CD4-positive, CD25-positive, alpha-beta regulatory T cell (primary cell): ENCODE measurements at regions not wholly inside any gene's neighbourhood (a gene's known extent, or its start where the extent isn't known, plus 50 kb on each side); places are given as distances from the start of the nearest gene placed in this dataset.

Experiments used
- ATAC-seq, 2 donors: fragments of 150-1000 bp; cut with Tn5 transposase; one replicate each; pipeline ENCODE4 v1.10.0; 2021; ENCODE audit warnings: low read depth in 2 of 2, moderate number of reproducible peaks in 2 of 2, moderate library complexity in 1 of 2
- DNase-seq, 3 donors: peaks; one replicate each; pipeline versions ENCODE4 v3.0.0 to v3.0.0-alpha.2; 2012 to 2022; ENCODE audit warnings: mixed read lengths in 1 of 3
- H3K27ac ChIP-seq: one replicate; pipeline ENCODE4 v1.7.0; 2013; ENCODE audit warnings: mild to moderate bottlenecking, low read length; ENCODE audit not compliant: insufficient read depth, poor library complexity, severe bottlenecking
- H3K27me3 ChIP-seq: one replicate; pipeline ENCODE4 v1.7.0; 2013; ENCODE audit warnings: low read length; ENCODE audit not compliant: control insufficient read depth, insufficient read depth
- H3K36me3 ChIP-seq: one replicate; pipeline ENCODE4 v1.7.0; 2013; ENCODE audit warnings: mild to moderate bottlenecking, low read length, moderate library complexity; ENCODE audit not compliant: control insufficient read depth, insufficient read depth
- H3K4me1 ChIP-seq: 2 replicates; pipeline ENCODE4 v1.7.0; 2013; ENCODE audit warnings: mild to moderate bottlenecking, low read length; ENCODE audit not compliant: insufficient read depth, control insufficient read depth, poor library complexity, severe bottlenecking
- H3K4me3 ChIP-seq: one replicate; pipeline ENCODE4 v1.7.0; 2013; ENCODE audit warnings: low read depth, mild to moderate bottlenecking, low read length, moderate library complexity
- H3K9me3 ChIP-seq, 2 experiments: 1 replicate in 1 of 2; 2 replicates in 1 of 2; pipeline ENCODE4 v1.7.0; 2013; ENCODE audit warnings: low read length in 2 of 2, mild to moderate bottlenecking in 1 of 2, moderate library complexity in 1 of 2; ENCODE audit not compliant: control insufficient read depth in 2 of 2
- H3K27ac Mint-ChIP-seq, 3 donors: one replicate each; pipeline ENCODE4 v1.8.0; 2020 to 2022; ENCODE audit warnings: mild to moderate bottlenecking in 3 of 3, mixed read lengths in 3 of 3, moderate library complexity in 2 of 3
- H3K27me3 Mint-ChIP-seq: one replicate; pipeline ENCODE4 v1.8.0; 2022; ENCODE audit warnings: mild to moderate bottlenecking, mixed read lengths
- H3K36me3 Mint-ChIP-seq: one replicate; pipeline ENCODE4 v1.8.0; 2020; ENCODE audit warnings: mixed read lengths
- H3K4me1 Mint-ChIP-seq, 4 donors: one replicate each; pipeline ENCODE4 v1.8.0; 2020 to 2022; ENCODE audit warnings: mixed read lengths in 4 of 4, mild to moderate bottlenecking in 1 of 4
- H3K4me3 Mint-ChIP-seq, 4 donors: one replicate each; pipeline ENCODE4 v1.8.0; 2020 to 2022; ENCODE audit warnings: mild to moderate bottlenecking in 4 of 4, mixed read lengths in 4 of 4, moderate library complexity in 3 of 4
- H3K9me3 Mint-ChIP-seq, 7 donors: one replicate each; pipeline ENCODE4 v1.8.0; 2020 to 2022; ENCODE audit warnings: mixed read lengths in 7 of 7, mild to moderate bottlenecking in 3 of 7, moderate library complexity in 2 of 7

DNA sequence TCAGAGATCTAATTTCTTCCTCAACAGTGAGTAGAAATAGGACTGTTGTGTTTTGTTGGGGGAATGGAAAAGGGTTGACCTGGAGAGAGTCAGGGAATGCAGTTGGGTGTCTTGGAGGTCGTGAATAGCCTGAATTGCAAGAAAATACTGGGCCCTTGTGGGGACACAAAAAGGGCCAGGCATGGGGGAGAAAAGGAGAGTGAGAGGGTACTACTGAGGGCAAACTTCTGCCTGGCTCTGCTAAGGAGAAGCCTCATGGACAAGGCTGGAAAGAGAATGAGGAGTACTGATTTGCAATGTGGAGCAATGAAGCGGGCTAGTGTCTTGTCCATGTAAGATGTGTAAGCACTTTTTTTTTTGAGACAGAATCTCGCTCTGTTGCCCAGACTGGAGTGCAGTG lies 96.2 kb upstream of the IRF2BP2 start:
- no peak for ATAC-seq
- peak overlapping the region in 1 of 3 donors; percentile 7 for H3K27ac Mint-ChIP-seq
- no peaks in the 10 kb centered on the region for H3K36me3 Mint-ChIP-seq
- Histone ChIP-seq H3K36me3 (no peaks in the 10 kb centered on the region), H3K4me3 (no peak overlapping the region), H3K27ac (no peak overlapping the region), H3K27me3 (no peaks in the 10 kb centered on the region), H3K9me3 (no peaks in the 10 kb centered on the region), H3K4me1 (no peaks in the 10 kb centered on the region)
- H3K4me1 Mint-ChIP-seq = peaks cover 0 to 14% (median 7%) of the 10 kb centered on the region in 4 donors
- DNase-seq = no peak
- peaks cover 12% of the 10 kb centered on the region for H3K27me3 Mint-ChIP-seq
- H3K9me3 Mint-ChIP-seq = peaks cover 0 to 3% (median 0%) of the 10 kb centered on the region in 7 donors
- H3K4me3 Mint-ChIP-seq = no peak overlapping the region

DNA sequence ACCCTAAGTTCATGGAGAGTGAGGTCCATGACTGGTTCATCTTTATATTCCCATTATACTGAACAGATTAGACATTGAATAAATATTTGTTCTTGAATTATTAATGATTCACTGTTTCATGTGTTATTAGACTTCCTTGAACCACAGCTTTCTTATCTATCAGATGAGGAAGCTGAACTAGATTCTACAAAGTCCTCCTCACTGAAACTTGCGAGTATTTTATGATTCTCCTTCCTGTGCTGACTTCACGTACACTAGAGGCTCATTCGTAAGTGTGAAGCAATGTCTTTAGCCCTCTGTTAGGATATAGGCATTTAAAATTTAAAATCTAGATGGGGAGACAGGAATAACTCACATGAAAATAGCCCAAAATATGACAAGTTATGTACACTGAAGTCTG lies 95.6 kb upstream of the IRF2BP2 start:
- Mint-ChIP-seq H3K36me3 (no peaks in the 10 kb centered on the region), H3K27ac (no peak overlapping the region), H3K9me3 (peaks cover 0 to 3% (median 0%) of the 10 kb centered on the region in 7 donors), H3K4me1 (peaks cover 0 to 14% (median 7%) of the 10 kb centered on the region in 4 donors), H3K4me3 (peak overlapping the region in 1 of 4 donors; percentile 72), H3K27me3 (peaks cover 12% of the 10 kb centered on the region)
- ATAC-seq (no peak), DNase-seq (no peak)
- Histone ChIP-seq H3K9me3 (no peaks in the 10 kb centered on the region), H3K36me3 (no peaks in the 10 kb centered on the region), H3K27ac (no peak overlapping the region), H3K4me1 (no peaks in the 10 kb centered on the region), H3K4me3 (no peak overlapping the region), H3K27me3 (no peaks in the 10 kb centered on the region)

GRCh38 chr1:234704106-234704887 lies 94.3 kb upstream of the IRF2BP2 start:
- no peaks in the 10 kb centered on the region for H3K9me3 ChIP-seq
- Mint-ChIP-seq H3K4me3 (no peak overlapping the region), H3K27ac (no peak overlapping the region), H3K36me3 (no peaks in the 10 kb centered on the region), H3K9me3 (peaks cover 0 to 4% (median 0%) of the 10 kb centered on the region in 7 donors), H3K27me3 (peaks cover 12% of the 10 kb centered on the region), H3K4me1 (peaks cover 0 to 17% (median 7%) of the 10 kb centered on the region in 4 donors)
- H3K4me3 ChIP-seq = no peak overlapping the region
- no peak for DNase-seq
- H3K4me1 ChIP-seq = no peaks in the 10 kb centered on the region
- H3K27me3 ChIP-seq = no peaks in the 10 kb centered on the region
- no peak overlapping the region for H3K27ac ChIP-seq
- no peak for ATAC-seq
- H3K36me3 ChIP-seq = no peaks in the 10 kb centered on the region

DNA sequence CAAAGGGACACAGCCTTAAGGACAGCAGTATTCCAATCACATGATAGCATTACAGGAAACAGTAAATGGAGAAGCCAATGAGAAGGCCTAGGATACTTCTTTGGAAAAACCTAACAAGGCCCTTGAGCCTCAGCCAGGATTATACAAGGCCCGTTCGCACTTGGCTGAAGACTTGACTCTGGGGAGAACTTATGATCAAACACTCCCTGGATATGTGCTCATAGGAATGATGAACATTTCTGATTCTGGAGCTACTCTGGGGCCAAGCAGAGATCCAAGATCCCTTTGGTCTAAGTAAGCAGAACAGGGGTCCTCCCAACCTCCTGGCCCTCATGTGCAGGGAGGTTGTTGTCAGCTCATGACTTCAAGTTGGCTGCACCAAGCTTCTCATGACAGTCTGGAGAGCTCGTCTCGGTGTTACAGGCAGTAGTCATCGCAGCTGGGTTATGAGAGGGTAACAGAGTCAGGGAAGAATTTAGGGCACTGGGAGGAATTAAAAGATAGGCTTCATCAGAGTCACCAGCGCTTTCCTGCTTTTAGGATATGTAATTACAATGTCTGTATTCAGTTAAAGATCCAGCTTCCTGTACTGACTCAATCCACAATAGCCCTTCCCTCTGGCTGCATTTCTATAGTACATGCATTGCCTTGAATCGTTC lies 92.5 kb upstream of the IRF2BP2 start:
- Mint-ChIP-seq H3K4me3 (no peak overlapping the region), H3K4me1 (peaks cover 0 to 14% (median 7%) of the 10 kb centered on the region in 4 donors), H3K36me3 (no peaks in the 10 kb centered on the region), H3K9me3 (peaks cover 0 to 4% (median 0%) of the 10 kb centered on the region in 7 donors), H3K27ac (no peak overlapping the region), H3K27me3 (peaks cover 12% of the 10 kb centered on the region)
- Histone ChIP-seq H3K27me3 (no peaks in the 10 kb centered on the region), H3K36me3 (no peaks in the 10 kb centered on the region), H3K4me3 (no peak overlapping the region), H3K4me1 (no peaks in the 10 kb centered on the region), H3K9me3 (no peaks in the 10 kb centered on the region), H3K27ac (no peak overlapping the region)
- ATAC-seq (no peak), DNase-seq (no peak)

DNA sequence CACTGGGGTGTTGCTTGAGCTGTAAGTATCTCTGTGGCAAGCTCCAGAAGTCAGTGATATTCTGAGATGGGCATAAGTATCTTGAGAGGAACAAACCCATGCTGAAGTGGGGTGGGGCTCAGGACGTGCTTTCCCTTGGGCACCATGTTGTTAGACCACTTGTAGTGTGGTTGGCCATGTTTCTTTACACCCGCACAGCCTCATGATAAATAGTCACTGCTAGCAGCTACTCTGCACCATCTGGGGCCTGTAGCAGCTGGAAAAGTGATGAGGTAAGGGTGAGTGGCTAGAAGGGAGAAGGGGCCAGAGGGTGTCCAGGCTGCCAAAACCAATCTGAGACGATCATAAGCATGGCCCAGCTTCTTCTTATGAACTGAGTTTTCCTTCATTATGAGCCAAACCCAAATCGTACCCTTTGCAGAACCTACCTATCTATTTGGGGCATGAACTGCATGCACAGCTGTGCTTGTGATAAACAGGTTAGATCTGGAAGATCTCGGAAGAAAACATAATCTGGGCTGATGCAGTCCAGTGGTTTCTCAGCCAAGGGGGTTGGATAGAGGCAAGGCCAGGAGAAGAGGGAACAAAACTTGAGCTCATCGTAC lies 91.9 kb upstream of the IRF2BP2 start:
- no peaks in the 10 kb centered on the region for H3K4me1 ChIP-seq
- no peaks in the 10 kb centered on the region for H3K36me3 ChIP-seq
- DNase-seq (no peak), ATAC-seq (no peak)
- H3K27me3 ChIP-seq = no peaks in the 10 kb centered on the region
- no peak overlapping the region for H3K4me3 ChIP-seq
- Mint-ChIP-seq H3K36me3 (no peaks in the 10 kb centered on the region), H3K27me3 (peaks cover 12% of the 10 kb centered on the region), H3K4me1 (peaks cover 0 to 15% (median 7%) of the 10 kb centered on the region in 4 donors), H3K4me3 (no peak overlapping the region), H3K27ac (no peak overlapping the region), H3K9me3 (peaks cover 0 to 4% (median 0%) of the 10 kb centered on the region in 7 donors)
- H3K27ac ChIP-seq = no peak overlapping the region
- no peaks in the 10 kb centered on the region for H3K9me3 ChIP-seq

GRCh38 chr1:234699795-234700665 lies 90.1 kb upstream of the IRF2BP2 start:
- Histone ChIP-seq H3K27ac (no peak overlapping the region), H3K36me3 (no peaks in the 10 kb centered on the region), H3K27me3 (no peaks in the 10 kb centered on the region), H3K4me3 (no peak overlapping the region), H3K4me1 (no peaks in the 10 kb centered on the region), H3K9me3 (no peaks in the 10 kb centered on the region)
- peaks cover 0 to 6% (median 0%) of the 10 kb centered on the region in 7 donors for H3K9me3 Mint-ChIP-seq
- no peaks in the 10 kb centered on the region for H3K36me3 Mint-ChIP-seq
- peak overlapping the region in 2 of 3 donors; percentile 33 to 47 for H3K27ac Mint-ChIP-seq
- peak; percentile 54 to 80 for ATAC-seq
- H3K4me1 Mint-ChIP-seq = peaks cover 0 to 6% (median 0%) of the 10 kb centered on the region in 4 donors
- peak in 1 of 3 donors; percentile 58 for DNase-seq
- peaks cover 6% of the 10 kb centered on the region for H3K27me3 Mint-ChIP-seq
- H3K4me3 Mint-ChIP-seq = no peak overlapping the region

DNA sequence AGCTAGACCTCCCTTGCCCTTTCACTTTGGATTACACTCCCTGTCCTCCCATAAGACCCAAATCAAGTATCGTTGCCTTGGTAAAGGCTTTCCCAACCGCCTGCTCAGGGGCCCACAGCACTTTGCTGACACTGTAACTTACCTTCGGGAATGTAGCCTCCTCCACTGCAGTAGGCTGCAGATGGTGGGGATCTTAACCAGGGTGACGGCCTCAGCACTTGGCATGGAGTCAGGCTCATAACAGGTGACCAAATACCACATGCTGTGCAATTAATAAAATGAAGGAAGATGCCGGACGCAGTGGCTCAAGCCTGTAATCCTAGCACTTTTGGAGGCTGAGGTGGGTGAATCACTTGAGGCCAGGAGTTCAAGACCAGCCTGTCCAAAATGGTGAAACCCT lies 88.7 kb upstream of the IRF2BP2 start:
- no peaks in the 10 kb centered on the region for H3K4me1 ChIP-seq
- Mint-ChIP-seq H3K36me3 (no peaks in the 10 kb centered on the region), H3K4me3 (no peak overlapping the region), H3K27me3 (peaks cover 6% of the 10 kb centered on the region), H3K4me1 (peaks cover 0 to 6% (median 0%) of the 10 kb centered on the region in 4 donors), H3K9me3 (peaks cover 0 to 4% (median 0%) of the 10 kb centered on the region in 7 donors), H3K27ac (no peak overlapping the region)
- H3K4me3 ChIP-seq = no peak overlapping the region
- H3K36me3 ChIP-seq = no peaks in the 10 kb centered on the region
- no peak for ATAC-seq
- H3K27me3 ChIP-seq = no peaks in the 10 kb centered on the region
- no peak overlapping the region for H3K27ac ChIP-seq
- no peak for DNase-seq
- no peaks in the 10 kb centered on the region for H3K9me3 ChIP-seq
